Iris pigment epithelial cell (primary cell): ENCODE measurements at regions not wholly inside any gene's neighbourhood (a gene's known extent, or its start where the extent isn't known, plus 50 kb on each side); places are given as distances from the start of the nearest gene placed in this dataset.

Source experiments
- DNase-seq: peaks from one replicate; pipeline ENCODE4 v3.0.0-alpha.2; 2011; ENCODE audit warnings: low read depth

GRCh38 chr18:29531746-29532145 is 1354.8 kb upstream of the CDH2 start:
- peak; percentile 5 for DNase-seq

DNA sequence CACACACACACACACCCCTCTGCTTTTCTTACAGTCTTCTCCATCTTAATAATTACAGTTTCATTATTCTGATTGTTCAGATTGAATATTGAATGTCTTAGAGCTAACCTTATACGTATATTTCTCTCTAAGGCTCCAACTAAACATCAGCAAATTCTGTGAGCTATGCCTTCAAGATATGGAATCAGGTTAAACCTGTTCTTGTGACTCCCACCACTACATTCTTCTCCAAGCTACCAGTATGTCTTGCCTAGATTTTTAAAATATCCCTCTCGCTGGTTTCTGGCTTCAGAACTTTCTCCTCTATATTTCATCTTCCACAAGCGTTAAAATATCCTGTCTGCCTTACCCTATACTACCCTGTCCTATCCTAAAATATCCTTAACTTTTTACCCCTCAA is 1346.4 kb upstream of the CDH2 start:
- no peak for DNase-seq

DNA sequence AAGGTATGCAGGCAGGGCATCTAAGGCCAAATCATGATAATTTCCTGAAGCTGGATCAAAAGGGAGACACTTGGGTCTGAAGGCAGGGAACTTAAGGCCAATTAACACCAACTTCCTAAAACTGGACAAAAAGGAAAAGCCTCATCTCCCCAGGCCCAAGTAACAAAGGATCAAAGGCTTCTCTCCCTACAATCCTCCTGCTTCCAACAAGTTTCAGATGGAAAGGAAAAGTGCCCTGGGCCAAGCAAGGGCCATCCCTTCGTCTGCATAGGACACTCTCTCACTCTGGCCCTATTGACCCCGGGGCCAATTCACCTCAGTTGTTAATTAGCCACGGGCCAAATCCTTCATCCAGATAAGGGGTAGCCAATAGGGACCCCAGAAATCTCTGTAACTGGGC is 1335.8 kb upstream of the CDH2 start:
- DNase-seq, result no peak

DNA sequence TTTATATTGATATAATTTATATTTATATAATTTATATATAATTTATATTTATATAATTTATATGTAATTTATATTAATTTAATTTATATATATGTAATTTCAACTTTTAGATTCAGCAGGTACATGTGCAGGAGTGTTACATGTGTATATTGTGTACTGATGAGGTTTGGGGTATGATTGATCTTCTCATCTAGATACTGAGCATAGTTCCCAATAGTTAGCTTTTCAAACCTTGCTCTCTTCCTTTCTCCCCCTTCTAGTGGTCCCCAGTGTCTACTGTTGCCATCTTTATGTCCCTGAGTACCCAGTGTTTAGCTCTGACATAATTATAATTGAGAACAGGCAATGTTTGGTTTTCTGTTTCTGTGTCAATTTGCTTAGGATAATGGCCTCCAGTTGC is 1335.3 kb upstream of the CDH2 start:
- DNase-seq, result no peak

DNA sequence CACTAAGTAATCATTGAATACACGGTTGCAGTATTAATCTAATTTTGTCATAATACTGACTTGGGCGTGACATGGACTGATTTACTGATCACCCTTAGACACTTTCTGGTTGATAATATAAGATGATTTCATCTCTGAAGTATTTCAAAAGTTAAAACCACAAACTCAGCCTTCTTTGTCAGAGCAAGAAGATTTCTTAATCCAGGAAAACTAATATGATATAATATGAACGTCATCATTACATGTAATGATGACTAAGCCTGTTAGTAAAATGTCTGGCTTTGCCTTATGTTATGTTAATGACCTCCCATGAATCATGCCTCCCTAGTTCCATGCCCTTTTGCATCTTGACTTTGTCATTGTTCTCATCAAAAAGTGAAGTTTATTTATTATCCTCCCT is 1325.0 kb upstream of the CDH2 start:
- DNase-seq, result peak; percentile 88

DNA sequence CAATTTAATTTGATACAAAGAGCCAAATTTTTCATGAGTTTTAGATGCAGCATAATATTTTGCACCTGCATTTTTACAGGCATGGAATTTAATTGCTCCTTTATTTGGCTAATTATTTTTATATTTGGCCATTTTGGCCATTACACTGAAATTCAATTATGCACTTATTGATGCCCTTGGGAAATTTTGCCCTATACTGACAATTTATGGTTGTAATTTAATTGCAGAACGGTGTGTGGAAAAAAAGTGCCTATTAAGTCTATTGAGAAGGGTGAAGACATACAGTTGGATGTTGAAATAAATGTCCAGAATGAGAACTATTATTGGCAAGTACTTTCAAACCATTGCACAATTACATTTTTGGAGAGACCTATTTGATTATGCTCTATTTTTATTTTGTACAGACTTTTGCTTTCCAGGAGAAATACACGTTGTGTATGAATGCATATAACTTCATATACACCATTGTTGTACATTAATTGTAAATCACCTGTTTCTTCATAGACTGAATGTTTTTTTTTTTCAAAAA is 1319.3 kb upstream of the CDH2 start:
- DNase-seq, result peak; percentile 18

GRCh38 chr18:29494371-29494770 is 1317.4 kb upstream of the CDH2 start:
- no peak for DNase-seq

DNA sequence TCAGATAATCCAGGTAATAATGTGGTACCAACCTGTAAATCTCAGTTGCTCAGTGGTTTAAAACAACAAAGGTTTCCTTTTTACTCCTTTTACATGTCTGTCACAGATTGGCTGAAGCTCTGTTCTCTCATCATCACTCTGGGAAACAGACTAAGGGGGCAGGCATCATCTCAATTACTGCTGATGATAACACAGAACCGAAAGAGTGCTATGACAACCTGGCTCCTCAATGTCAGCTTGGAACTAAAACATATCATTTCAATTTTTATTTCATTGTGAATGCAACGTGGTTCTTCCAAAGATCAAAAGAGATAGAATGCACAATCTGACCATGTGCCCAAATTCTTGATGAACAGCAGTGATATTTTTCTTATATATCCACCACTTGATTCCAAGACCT is 1315.0 kb upstream of the CDH2 start:
- DNase-seq, result no peak

- peak; percentile 5 for DNase-seq
Measured at GRCh38 chr18:29488617-29489016, 1311.7 kb upstream of the CDH2 start.

- no peak for DNase-seq
Measured at GRCh38 chr18:29465526-29465925, 1288.6 kb upstream of the CDH2 start.

DNA sequence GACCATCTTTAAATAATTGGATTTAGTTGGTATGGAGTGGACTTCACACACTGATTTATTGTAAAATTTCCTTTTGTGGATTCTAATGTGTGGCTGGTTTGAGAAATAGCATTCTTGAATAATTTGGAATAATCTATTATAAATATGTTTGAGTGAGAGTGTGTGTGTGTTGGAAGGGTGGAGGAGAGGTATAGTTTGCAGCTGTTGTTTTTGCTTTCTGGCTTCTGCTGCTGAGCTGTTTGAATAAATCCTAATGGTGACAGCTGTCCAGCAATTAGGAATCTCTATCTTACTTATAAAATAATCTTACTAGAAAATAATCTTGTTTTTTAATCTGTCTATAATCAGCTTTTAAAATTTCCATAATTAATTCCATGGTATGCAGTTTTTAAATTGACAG is 1283.0 kb upstream of the CDH2 start:
- DNase-seq, result no peak

DNA sequence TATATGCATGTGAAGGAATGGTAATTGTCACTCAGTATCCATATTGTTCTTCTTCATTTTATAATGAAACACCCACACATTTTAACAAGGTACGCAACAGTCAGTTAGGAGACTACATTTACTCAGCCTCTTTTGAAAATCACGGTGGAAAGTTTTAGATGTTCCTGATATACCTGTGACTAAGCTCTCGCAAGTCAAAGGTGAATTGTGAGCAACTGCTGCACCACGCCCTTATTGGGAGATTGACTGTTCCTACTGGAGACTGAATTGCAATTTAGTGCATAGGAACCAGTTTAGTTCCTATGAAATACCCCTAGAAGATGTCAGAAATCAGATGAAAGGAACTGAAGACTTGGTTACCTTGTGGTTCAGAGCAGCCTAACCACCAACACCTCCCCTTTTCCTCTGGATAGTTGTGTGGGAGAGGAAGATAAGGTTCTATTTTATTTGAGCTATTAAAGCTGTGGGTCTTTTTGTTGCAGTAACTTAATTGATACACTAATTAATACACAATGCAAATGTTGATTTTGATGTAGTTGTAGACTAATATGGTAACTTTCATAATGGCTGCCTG is 1280.5 kb upstream of the CDH2 start:
- no peak for DNase-seq

- DNase-seq, result peak; percentile 66
Measured at GRCh38 chr18:29449424-29449823, 1272.5 kb upstream of the CDH2 start.

GRCh38 chr18:29439398-29439797 is 1262.5 kb upstream of the CDH2 start:
- no peak for DNase-seq

GRCh38 chr18:29436459-29436858 is 1259.5 kb upstream of the CDH2 start:
- DNase-seq, result no peak

- peak; percentile 3 for DNase-seq
Measured at GRCh38 chr18:29434650-29435049, 1257.7 kb upstream of the CDH2 start.

DNA sequence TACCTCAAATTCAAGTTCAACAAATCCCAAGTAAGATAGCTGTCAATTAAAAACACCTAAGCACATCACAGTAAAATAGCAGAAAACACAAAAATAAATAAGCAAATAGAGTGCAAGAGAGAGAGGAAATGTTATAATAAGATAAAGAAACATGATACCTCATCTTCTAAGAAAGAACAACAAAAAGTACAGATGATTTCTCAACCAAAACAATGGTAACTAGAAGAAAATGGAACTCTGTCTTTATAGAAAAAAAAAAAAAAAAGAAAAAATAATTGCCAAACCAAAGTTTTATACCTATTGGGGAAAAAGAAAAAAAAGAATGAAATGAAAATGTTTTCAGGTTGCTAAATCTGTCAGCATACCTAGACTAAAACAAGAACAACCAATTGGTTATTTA is 1253.5 kb upstream of the CDH2 start:
- DNase-seq, result no peak

DNA sequence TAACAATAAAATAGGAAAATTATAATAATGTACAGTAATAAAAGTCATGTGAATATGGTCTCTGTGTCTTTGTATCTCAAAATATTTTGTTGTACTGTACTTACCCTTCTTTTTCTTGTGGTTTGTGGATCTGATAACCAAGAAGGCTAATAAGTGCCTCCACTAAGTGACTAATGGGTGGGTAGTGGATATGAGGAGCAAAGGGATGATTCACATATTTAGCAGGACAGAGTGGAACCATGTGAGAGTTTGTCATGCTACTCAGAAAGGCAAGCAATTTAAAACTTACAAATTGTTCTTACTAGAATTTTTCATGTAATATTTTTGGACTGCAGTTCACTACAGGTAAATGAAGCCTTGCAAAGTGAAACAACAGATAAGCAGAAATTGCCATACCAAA is 1241.2 kb upstream of the CDH2 start:
- DNase-seq, result peak; percentile 84

GRCh38 chr18:29406996-29407395 is 1230.1 kb upstream of the CDH2 start:
- DNase-seq, result no peak

DNA sequence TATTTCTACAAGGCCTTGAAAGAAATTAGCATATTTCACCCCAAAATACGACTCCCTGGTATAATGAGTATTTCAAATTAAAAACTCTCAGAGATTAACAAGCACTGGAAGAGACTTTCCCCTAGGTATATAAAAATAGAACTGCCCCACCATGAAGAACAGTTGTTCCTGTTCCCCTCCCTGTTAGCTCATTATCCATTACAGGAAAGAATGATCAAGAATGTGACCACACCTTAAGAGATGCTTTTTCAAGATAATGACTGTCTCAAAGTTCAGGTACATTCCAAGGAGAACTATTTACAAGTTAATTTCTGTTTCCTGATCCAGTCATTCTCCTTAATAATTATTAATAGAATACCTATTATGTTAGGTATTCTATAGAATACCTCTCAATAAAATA is 1220.6 kb upstream of the CDH2 start:
- no peak for DNase-seq

DNA sequence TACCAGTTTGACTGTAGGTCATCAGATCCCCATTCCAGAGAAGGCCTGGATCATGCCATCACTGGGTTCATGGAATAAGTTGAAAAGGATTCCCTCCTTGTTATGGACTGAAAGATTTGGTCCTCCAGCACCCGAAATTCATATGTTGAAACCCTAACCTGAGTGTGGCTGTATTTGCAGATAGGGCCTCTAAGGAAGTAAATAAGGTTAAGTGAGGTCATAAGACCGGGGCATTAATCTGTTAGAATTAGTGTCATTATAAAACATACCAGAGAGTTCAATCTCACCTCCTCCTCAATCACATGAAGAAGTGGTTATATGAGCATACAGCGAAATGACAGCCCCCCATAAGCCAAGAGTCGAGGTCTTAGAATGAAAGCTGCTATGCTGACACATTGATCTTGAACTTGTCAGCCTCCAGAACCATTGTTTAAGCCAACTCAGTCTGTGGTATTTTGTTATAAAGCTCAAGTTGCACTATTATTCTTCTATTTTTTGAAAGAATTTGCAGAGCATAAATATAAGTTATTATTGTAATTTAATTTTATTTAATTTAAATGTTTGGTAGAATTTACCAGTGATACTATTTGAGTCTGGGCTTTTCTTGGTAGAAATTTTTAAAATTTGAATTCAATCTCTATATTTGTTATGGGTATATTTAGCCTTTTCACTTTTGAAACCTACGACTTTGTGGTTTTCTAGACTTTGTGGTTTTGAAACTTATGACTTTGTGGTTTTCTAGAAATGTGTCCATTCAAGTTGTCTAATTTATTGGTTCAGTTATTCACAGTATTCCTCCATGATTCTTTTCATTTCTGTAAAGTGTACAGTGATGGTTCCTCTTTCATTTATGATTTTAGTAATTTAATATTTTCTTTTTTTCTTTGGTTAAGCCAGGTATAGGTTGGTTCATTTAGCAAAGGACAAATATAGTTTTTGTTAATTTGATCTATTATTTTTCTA is 1206.7 kb upstream of the CDH2 start:
- DNase-seq, result peak; percentile 43

GRCh38 chr18:29378651-29379136 is 1201.8 kb upstream of the CDH2 start:
- DNase-seq, result no peak

- DNase-seq, result no peak
Measured at GRCh38 chr18:29377346-29377745, 1200.4 kb upstream of the CDH2 start.
